ENCODE measurements at regions not wholly inside any gene's neighbourhood (a gene's known extent, or its start where the extent isn't known, plus 50 kb on each side); places are given as distances from the start of the nearest gene placed in this dataset.

DNA sequence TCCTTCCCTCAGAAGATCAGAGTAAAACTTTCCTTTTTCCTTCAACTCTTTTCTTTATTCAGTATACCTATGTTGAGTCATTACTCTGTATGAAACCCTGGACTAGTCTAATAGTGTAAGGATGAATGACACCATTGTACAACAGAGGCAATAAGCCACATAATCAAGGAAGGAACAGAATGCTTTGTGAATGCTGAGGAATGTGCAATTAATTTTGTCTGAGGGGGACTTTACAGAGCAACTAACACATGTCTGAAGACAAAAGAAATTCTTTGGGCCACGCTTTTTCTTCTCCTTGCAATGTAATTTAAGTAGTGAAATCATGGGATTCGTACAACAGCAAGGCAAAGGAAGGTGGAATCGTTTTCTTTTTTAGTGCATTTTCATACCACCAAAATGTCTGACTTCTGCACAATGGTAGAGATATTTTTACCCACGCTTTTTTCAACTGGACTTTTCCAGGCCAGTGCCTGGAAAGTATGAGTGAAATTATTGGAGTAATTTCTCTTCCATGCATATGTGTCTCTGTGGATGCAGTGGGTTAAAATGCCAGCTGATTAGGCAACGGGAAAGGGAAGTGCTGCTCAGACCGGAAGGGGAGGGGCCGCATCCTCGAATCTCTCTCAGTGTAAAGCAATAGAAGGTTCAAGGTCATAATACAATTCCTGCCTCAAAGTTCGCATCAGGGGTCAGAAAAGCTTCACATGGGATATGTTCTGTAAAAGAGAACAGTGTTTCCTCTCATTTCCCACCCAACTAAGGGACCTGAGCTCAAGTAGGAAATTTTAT lies 89.9 kb upstream of the MTHFD1L start:
- no peak for TF ChIP-seq POLR2AphosphoS5 (IDR thresholded peaks at IDR 0.05; ENCODE audit: insufficient read depth in 1 of 2, low read depth in 1 of 2)
- TF ChIP-seq, protein P1, sequence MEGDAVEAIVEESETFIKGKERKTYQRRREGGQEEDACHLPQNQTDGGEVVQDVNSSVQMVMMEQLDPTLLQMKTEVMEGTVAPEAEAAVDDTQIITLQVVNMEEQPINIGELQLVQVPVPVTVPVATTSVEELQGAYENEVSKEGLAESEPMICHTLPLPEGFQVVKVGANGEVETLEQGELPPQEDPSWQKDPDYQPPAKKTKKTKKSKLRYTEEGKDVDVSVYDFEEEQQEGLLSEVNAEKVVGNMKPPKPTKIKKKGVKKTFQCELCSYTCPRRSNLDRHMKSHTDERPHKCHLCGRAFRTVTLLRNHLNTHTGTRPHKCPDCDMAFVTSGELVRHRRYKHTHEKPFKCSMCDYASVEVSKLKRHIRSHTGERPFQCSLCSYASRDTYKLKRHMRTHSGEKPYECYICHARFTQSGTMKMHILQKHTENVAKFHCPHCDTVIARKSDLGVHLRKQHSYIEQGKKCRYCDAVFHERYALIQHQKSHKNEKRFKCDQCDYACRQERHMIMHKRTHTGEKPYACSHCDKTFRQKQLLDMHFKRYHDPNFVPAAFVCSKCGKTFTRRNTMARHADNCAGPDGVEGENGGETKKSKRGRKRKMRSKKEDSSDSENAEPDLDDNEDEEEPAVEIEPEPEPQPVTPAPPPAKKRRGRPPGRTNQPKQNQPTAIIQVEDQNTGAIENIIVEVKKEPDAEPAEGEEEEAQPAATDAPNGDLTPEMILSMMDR (IDR thresholded peaks at IDR 0.05) = no peak
- no peak for TF ChIP-seq POLR2A (IDR thresholded peaks at IDR 0.05)

Measured in vagina (tissue), 2 donors.